Stimulated activated naive CD8-positive, alpha-beta T cell treated with anti-CD3 and anti-CD28 coated beads, Interleukin-15, Interleukin-2, amounts not matched to agents 100 ng/mL and 50 ng/mL, for 24 hours (primary cell): ENCODE measurements at regions not wholly inside any gene's neighbourhood (a gene's known extent, or its start where the extent isn't known, plus 50 kb on each side); places are given as distances from the start of the nearest gene placed in this dataset.

Experiments
- H3K27ac Mint-ChIP-seq: one replicate; pipeline ENCODE4 v1.8.0; 2021; ENCODE audit warnings: mild to moderate bottlenecking, mixed read lengths
- H3K27me3 Mint-ChIP-seq: one replicate; pipeline ENCODE4 v1.8.0; 2021; ENCODE audit warnings: mixed read lengths
- H3K36me3 Mint-ChIP-seq: one replicate; pipeline ENCODE4 v1.8.0; 2021; ENCODE audit warnings: low read depth, mixed read lengths
- H3K4me1 Mint-ChIP-seq: one replicate; pipeline ENCODE4 v1.8.0; 2021; ENCODE audit warnings: low read depth, mixed read lengths
- H3K4me3 Mint-ChIP-seq: one replicate; pipeline ENCODE4 v1.8.0; 2021; ENCODE audit warnings: mild to moderate bottlenecking, mixed read lengths
- H3K9me3 Mint-ChIP-seq: one replicate; pipeline ENCODE4 v1.8.0; 2021; ENCODE audit warnings: mixed read lengths

DNA sequence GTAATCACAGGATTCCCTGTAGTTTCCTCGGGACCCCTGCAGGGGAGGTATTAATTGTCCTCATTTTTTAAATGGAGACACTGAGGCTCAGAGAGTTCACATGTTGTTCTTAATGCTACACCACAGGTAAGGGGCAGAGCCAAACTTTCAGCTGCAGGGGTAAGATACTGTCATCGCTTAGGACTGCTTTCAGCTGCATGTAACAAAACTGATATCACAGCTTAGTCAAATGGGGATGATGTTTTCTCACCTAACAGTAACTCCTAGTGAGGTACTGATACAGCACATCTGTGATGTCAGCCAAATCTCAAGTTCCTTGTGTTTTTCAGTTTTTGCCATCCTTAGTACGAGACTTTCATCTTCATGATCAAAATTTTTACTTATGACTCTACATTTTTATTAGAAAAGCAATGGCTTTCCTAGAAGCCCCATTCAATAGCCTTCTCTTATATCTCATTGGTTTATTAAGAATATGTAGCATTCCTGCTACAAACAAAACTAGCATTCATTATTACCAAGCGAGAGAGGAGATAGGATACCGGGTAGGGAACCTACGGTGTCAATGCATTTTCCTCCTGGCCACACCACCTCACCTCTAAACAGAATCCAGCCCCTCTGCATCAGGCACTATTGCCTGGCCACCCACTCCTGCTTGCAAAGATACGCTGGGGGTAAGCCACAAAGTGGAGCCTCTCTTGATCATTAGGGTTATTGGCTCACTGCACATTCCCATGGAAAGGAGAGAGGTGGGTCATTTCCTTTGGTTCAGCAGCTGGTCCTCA, 557.5 kb downstream of the CD83 start:
- Mint-ChIP-seq H3K9me3 (no peaks in the 10 kb centered on the region), H3K4me1 (peaks cover 18% of the 10 kb centered on the region), H3K27me3 (no peaks in the 10 kb centered on the region), H3K27ac (no peak overlapping the region), H3K36me3 (no peaks in the 10 kb centered on the region), H3K4me3 (no peak overlapping the region)

DNA sequence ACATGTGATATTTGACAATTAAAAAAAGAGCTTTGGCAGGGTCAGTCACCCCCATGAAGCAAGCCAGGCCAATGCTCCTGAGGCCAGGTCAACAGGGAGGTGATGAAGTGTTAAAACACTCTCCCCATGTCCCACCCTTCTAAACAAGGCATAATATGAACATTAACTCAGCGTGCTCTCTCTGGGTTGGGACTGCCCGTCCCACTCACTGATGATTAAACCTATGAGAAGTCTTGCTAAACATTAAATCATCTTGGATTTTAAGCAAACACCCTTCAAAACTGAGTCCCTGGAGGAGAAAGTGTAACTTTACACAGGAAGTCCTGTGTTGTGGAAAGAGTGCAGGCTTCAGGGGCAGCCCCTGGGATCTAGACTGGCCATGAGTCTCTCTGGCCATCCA, 558.5 kb downstream of the CD83 start:
- Mint-ChIP-seq H3K27ac (peak overlapping the region; percentile 42), H3K4me1 (peaks cover 18% of the 10 kb centered on the region), H3K4me3 (no peak overlapping the region), H3K36me3 (no peaks in the 10 kb centered on the region), H3K9me3 (no peaks in the 10 kb centered on the region), H3K27me3 (no peaks in the 10 kb centered on the region)

- H3K36me3 Mint-ChIP-seq, result no peaks in the 10 kb centered on the region
- peaks cover 20% of the 10 kb centered on the region for H3K4me1 Mint-ChIP-seq
- H3K27me3 Mint-ChIP-seq, result no peaks in the 10 kb centered on the region
- peak overlapping the region; percentile 1 for H3K27ac Mint-ChIP-seq
- peaks cover under 1% of the 10 kb centered on the region for H3K9me3 Mint-ChIP-seq
- H3K4me3 Mint-ChIP-seq, result no peak overlapping the region
Observed at GRCh38 chr6:14676977-14677781, 559.6 kb downstream of the CD83 start.

- Mint-ChIP-seq H3K9me3 (peaks cover 4% of the 10 kb centered on the region), H3K36me3 (no peaks in the 10 kb centered on the region), H3K4me3 (no peak overlapping the region), H3K27ac (no peak overlapping the region), H3K27me3 (no peaks in the 10 kb centered on the region), H3K4me1 (peaks cover 6% of the 10 kb centered on the region)
Observed at GRCh38 chr6:14681699-14682487, 564.0 kb upstream of the JARID2 start.

GRCh38 chr6:14682812-14683211, 563.1 kb upstream of the JARID2 start:
- Mint-ChIP-seq H3K4me3 (no peak overlapping the region), H3K27ac (no peak overlapping the region), H3K27me3 (no peaks in the 10 kb centered on the region), H3K9me3 (peaks cover 4% of the 10 kb centered on the region), H3K4me1 (peaks cover 6% of the 10 kb centered on the region), H3K36me3 (no peaks in the 10 kb centered on the region)

- Mint-ChIP-seq H3K27me3 (no peaks in the 10 kb centered on the region), H3K9me3 (no peaks in the 10 kb centered on the region), H3K4me1 (peaks cover 4% of the 10 kb centered on the region), H3K36me3 (no peaks in the 10 kb centered on the region), H3K27ac (no peak overlapping the region), H3K4me3 (no peak overlapping the region)
Observed at GRCh38 chr6:14689639-14690038, 556.2 kb upstream of the JARID2 start.

GRCh38 chr6:14690120-14691056, 555.5 kb upstream of the JARID2 start:
- Mint-ChIP-seq H3K4me1 (peaks cover 4% of the 10 kb centered on the region), H3K4me3 (no peak overlapping the region), H3K36me3 (no peaks in the 10 kb centered on the region), H3K9me3 (no peaks in the 10 kb centered on the region), H3K27me3 (no peaks in the 10 kb centered on the region), H3K27ac (no peak overlapping the region)

DNA sequence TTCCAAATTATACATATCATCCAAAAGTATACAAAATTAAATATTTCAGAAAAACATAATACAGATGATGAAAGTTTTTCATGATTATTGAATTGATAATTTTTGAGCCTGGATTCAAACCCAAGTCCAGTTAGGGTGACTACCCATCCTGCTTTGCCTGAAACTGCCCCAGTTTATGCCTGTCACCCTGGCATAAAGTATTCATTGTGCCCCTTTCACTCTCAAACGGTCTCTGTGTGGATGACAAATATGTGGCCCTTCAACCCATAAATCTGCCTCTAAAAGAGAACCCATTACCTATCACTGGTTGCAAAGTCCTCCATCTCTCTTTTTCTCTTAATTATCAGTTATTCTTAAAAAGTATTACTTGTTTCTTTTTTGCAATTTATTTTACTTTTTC, 553.7 kb upstream of the JARID2 start:
- no peak overlapping the region for H3K27ac Mint-ChIP-seq
- no peaks in the 10 kb centered on the region for H3K36me3 Mint-ChIP-seq
- H3K9me3 Mint-ChIP-seq, result no peaks in the 10 kb centered on the region
- no peak overlapping the region for H3K4me3 Mint-ChIP-seq
- peaks cover 4% of the 10 kb centered on the region for H3K4me1 Mint-ChIP-seq
- no peaks in the 10 kb centered on the region for H3K27me3 Mint-ChIP-seq

DNA sequence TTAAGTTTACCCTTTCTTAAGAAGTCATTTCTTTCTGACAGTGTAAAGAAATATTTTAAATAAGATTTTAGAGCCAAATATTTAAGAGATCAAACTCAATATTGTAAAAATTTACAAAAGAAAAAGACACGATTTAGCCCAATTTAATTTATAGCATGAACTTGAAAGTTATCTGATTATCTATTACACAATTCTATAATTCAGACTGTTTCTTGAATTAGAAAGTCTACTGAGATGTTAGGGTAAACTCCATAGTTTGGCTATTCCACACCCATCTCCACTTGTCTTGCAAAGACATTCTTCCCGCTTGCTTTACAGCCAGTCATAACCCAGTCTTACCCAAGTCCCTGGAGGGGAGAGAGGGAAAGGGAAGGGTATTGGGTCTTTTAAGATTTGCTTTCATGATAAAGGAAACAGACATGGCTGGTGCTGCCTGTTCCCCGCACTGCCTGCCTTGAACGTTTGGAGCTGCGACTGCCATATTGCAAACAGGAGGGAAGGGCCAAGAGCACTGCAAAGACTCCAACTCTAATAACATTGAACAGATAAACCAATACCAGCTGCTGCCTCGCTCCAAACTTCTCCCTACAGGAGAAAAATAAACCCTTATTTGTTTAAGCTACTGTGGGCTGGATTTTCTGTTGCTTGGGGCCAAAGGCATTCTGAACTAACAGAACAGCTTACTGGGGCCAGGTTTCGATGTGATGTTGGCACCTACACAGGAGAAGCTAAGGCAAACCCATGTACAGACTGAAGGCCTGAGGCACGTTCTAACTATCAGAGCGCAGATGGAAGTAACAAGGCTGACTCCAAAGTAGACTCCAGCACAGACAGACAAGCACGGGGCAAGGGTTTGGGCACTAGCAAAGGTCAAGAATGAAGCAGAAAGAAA, 552.3 kb upstream of the JARID2 start:
- no peak overlapping the region for H3K27ac Mint-ChIP-seq
- H3K4me3 Mint-ChIP-seq, result no peak overlapping the region
- H3K4me1 Mint-ChIP-seq, result peaks cover 4% of the 10 kb centered on the region
- H3K9me3 Mint-ChIP-seq, result no peaks in the 10 kb centered on the region
- H3K36me3 Mint-ChIP-seq, result no peaks in the 10 kb centered on the region
- no peaks in the 10 kb centered on the region for H3K27me3 Mint-ChIP-seq

DNA sequence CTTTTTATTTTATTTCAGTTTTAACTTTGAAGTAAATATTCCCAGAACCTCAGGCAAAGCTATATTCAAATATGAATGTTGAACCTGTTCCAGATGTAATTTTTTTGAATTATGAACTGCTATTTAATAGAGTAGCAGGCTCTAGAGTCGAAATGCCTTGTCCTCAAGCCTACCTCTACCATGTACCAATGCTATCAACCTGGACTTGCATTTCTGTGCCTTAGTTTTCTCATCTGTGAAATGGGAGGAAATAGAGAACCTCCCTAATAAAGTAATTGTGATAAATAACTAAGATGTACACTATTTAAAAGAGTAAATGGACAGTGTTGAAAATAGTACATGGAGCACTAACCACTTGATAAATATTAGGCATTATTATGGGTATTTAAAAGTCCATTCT, 551.6 kb upstream of the JARID2 start:
- Mint-ChIP-seq H3K27ac (no peak overlapping the region), H3K4me1 (peaks cover 4% of the 10 kb centered on the region), H3K27me3 (no peaks in the 10 kb centered on the region), H3K4me3 (no peak overlapping the region), H3K9me3 (peaks cover under 1% of the 10 kb centered on the region), H3K36me3 (no peaks in the 10 kb centered on the region)

DNA sequence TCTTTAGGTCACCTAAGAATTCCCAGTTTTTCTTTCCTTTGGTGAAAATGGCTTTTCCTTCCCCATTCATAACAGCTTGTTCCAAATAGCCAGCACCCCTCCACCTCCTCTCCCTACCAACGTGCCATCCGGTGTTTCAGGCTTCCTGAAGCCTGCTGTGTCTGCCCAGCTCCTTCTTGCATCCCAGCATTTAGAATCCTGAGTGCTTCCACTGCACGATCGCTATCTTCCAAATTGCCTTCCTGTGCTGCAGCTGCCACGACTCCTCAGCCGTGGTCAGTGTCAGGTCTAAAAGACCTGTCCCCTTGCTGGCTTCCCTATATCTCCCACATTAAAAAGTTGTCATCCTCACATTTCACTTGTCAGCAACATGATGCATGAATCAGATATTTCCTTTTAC, 550.3 kb upstream of the JARID2 start:
- H3K27ac Mint-ChIP-seq, result no peak overlapping the region
- no peaks in the 10 kb centered on the region for H3K27me3 Mint-ChIP-seq
- H3K4me3 Mint-ChIP-seq, result no peak overlapping the region
- no peaks in the 10 kb centered on the region for H3K4me1 Mint-ChIP-seq
- peaks cover 8% of the 10 kb centered on the region for H3K9me3 Mint-ChIP-seq
- H3K36me3 Mint-ChIP-seq, result no peaks in the 10 kb centered on the region

DNA sequence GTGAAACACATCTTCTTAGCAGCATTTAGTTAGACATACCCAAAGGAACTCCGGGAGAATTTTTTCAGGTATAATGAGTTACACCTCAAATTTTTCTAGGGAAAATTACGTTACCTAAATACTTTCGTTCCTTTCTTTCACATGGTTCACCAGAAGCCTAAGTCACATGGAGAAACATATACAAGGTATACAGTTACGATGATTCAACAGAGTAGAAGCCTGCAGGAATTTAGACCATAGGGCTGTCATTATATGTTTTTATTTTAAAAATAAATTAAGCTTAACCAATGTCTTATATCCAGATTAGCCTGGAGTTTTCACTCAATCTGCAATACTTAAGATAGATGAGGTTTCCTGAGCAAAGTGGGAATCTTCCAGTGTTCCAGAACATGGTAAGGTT, 549.5 kb upstream of the JARID2 start:
- no peak overlapping the region for H3K4me3 Mint-ChIP-seq
- H3K27me3 Mint-ChIP-seq, result no peaks in the 10 kb centered on the region
- H3K9me3 Mint-ChIP-seq, result peaks cover 8% of the 10 kb centered on the region
- H3K36me3 Mint-ChIP-seq, result no peaks in the 10 kb centered on the region
- no peak overlapping the region for H3K27ac Mint-ChIP-seq
- no peaks in the 10 kb centered on the region for H3K4me1 Mint-ChIP-seq

- Mint-ChIP-seq H3K27ac (no peak overlapping the region), H3K4me1 (no peaks in the 10 kb centered on the region), H3K27me3 (no peaks in the 10 kb centered on the region), H3K9me3 (peaks cover 8% of the 10 kb centered on the region), H3K36me3 (no peaks in the 10 kb centered on the region), H3K4me3 (no peak overlapping the region)
Observed at GRCh38 chr6:14697427-14697826, 548.4 kb upstream of the JARID2 start.
